GM19035 (cell line): ENCODE measurements at regions not wholly inside any gene's neighbourhood (a gene's known extent, or its start where the extent isn't known, plus 50 kb on each side); places are given as distances from the start of the nearest gene placed in this dataset.
A peak's percentile ranks its signal among the peaks of the same experiment; 100 is the strongest.
"Not testable (repeated sequence)": the region's sequence is repeated elsewhere in the genome, so short reads cannot be mapped to it uniquely, and the experiment has no call there.

Source experiments
- ATAC-seq: cut with Tn5 transposase; IDR thresholded peaks from one replicate; pipeline ENCODE4 v1.9.1; 2021; ENCODE audit not compliant: unreplicated experiment

- ATAC-seq: no peak
Observed at GRCh38 chr2:31813016-31813415, 197.8 kb downstream of the MEMO1 start.

- peak; percentile 99 for ATAC-seq
Observed at GRCh38 chr2:31812051-31812798, 198.6 kb downstream of the MEMO1 start.

- no peak for ATAC-seq
Observed at GRCh38 chr2:31811482-31811881, 199.3 kb downstream of the MEMO1 start.

- ATAC-seq: no peak
Observed at GRCh38 chr2:31810200-31810917, 200.4 kb downstream of the MEMO1 start.

- no peak for ATAC-seq
Observed at GRCh38 chr2:31805688-31806087, 205.1 kb downstream of the MEMO1 start.

GRCh38 chr2:31803481-31804153 is 207.2 kb downstream of the MEMO1 start:
- ATAC-seq: not testable (repeated sequence)

GRCh38 chr2:31802711-31803110 is 208.1 kb downstream of the MEMO1 start:
- no peak for ATAC-seq

GRCh38 chr2:31799282-31799681 is 211.5 kb downstream of the MEMO1 start:
- ATAC-seq: not testable (repeated sequence)

- no peak for ATAC-seq
Observed at GRCh38 chr2:31788273-31788672, 207.5 kb upstream of the SRD5A2 start.

GRCh38 chr2:31785876-31786275 is 205.1 kb upstream of the SRD5A2 start:
- ATAC-seq: no peak

- ATAC-seq: no peak
Observed at GRCh38 chr2:31784868-31785267, 204.1 kb upstream of the SRD5A2 start.

GRCh38 chr2:31783446-31784091 is 202.8 kb upstream of the SRD5A2 start:
- ATAC-seq: not testable (repeated sequence)

GRCh38 chr2:31778153-31778552 is 197.4 kb upstream of the SRD5A2 start:
- no peak for ATAC-seq

- ATAC-seq: no peak
Observed at GRCh38 chr2:31770741-31771140, 190.0 kb upstream of the SRD5A2 start.

GRCh38 chr2:31765078-31765945 is 184.6 kb upstream of the SRD5A2 start:
- ATAC-seq: no peak

GRCh38 chr2:31764169-31764568 is 183.4 kb upstream of the SRD5A2 start:
- no peak for ATAC-seq

- no peak for ATAC-seq
Observed at GRCh38 chr2:31762085-31762484, 181.3 kb upstream of the SRD5A2 start.

GRCh38 chr2:31757351-31757750 is 176.6 kb upstream of the SRD5A2 start:
- not testable (repeated sequence) for ATAC-seq

GRCh38 chr2:31748746-31749145 is 168.0 kb upstream of the SRD5A2 start:
- not testable (repeated sequence) for ATAC-seq

GRCh38 chr2:31748041-31748440 is 167.3 kb upstream of the SRD5A2 start:
- ATAC-seq: no peak
